GM23338 (cell line): ENCODE measurements at regions not wholly inside any gene's neighbourhood (a gene's known extent, or its start where the extent isn't known, plus 50 kb on each side); places are given as distances from the start of the nearest gene placed in this dataset.

Source experiments
- CREB1 ChIP-seq: fragments of 250-450 bp; sonication (Bioruptor Pico); IDR thresholded peaks from 2 replicates; pipeline ENCODE4 v1.5.0; 2020; ENCODE audit warnings: low read depth, mild to moderate bottlenecking, moderate library complexity
- CTCF ChIP-seq, 2 experiments: fragments of 200-600 bp in 1 of 2; sonication (generic) in 1 of 2; conservative IDR thresholded peaks; 2 replicates each; pipeline versions ENCODE4 v1.5.1 to v1.6.1; 2016 to 2017; ENCODE audit warnings: antibody characterized with exemption in 2 of 2, low read depth in 2 of 2, mild to moderate bottlenecking in 2 of 2, moderate library complexity in 1 of 2
- POLR2AphosphoS5 ChIP-seq: IDR thresholded peaks from 2 replicates; pipeline ENCODE4 v1.6.1; 2016; ENCODE audit warnings: antibody characterized with exemption, low read depth

- TF ChIP-seq CTCF (conservative IDR thresholded peaks at IDR 0.05; ENCODE audit: low read depth in 2 of 2), result no peak
- no peak for TF ChIP-seq CREB1 (CRISPR knock-in tag)
- no peak for TF ChIP-seq POLR2AphosphoS5
These were observed 656.0 kb upstream of the MDGA2 start for GRCh38 chr14:48331421-48331820.
